ENCODE measurements at regions not wholly inside any gene's neighbourhood (a gene's known extent, or its start where the extent isn't known, plus 50 kb on each side); places are given as distances from the start of the nearest gene placed in this dataset.

DNA sequence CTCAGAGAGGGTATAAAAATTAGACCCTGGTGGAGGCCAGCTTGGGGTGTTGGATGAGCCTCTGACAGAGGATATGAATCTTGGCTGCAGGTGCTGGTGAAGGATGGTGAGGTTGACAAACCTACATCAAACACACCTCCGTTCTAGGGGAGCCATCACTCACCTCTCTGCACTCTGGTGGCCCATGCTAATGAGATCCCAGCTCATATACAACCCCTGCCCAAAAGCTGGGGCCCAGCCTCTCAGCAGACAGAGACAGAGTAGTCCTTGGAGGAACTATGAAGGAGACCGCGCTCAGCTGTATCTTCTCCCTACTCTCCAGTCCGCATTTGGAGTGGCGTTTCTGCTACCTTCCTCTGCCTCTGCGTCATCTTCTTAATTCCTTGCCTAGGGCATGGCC, 83.1 kb upstream of the SORCS3 start:
- no peak for TF ChIP-seq CTCF (IDR thresholded peaks at IDR 0.05)
- TF ChIP-seq POLR2A (IDR thresholded peaks at IDR 0.05), result no peak
